CD4-positive, alpha-beta T cell treated with Interferon gamma for 1 hour (primary cell): ENCODE measurements at regions not wholly inside any gene's neighbourhood (a gene's known extent, or its start where the extent isn't known, plus 50 kb on each side); places are given as distances from the start of the nearest gene placed in this dataset.
"Not testable (repeated sequence)": the region's sequence is repeated elsewhere in the genome, so short reads cannot be mapped to it uniquely, and the experiment has no call there.

Source experiments
- DNase-seq: peaks from one replicate; pipeline ENCODE4 v3.0.0-alpha.2; 2020

DNA sequence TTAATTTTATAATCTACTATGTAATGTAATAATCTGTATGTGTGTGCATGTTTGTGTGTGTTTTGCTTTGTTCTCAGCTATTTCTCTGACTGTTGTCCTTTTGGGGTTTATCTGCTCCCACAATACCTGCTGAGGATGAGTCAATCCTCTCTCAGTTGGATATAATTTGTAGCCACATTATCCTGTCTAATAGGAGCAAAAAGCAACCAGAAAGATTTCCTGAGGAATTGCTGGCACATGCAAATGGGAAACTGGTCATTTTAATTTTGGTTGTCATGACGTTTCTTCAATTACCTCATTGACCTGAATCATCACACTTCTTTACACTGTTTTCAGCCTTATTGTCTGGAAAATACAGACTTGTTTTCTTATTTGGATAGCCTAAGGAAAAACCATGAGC is 488.4 kb downstream of the KLF5 start:
- DNase-seq = no peak

DNA sequence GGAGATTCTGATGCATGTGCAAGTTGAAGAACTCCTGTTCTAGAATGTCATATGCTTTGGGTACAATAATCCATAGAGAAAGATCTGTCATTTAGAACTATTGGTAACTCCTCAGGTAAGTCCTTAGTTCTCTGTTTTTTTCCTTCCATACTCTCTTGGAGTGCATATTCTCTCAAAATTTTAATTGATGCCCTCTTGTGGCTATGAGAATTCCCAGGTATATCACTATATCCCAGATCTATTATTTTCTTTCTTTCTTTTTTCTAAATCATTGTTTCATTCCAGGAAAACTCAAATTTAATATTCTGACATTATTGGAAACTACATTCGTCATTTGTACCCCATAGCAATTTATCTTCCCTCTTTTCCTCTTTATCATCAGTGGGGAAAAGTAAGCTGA is 485.4 kb downstream of the KLF5 start:
- DNase-seq = no peak

DNA sequence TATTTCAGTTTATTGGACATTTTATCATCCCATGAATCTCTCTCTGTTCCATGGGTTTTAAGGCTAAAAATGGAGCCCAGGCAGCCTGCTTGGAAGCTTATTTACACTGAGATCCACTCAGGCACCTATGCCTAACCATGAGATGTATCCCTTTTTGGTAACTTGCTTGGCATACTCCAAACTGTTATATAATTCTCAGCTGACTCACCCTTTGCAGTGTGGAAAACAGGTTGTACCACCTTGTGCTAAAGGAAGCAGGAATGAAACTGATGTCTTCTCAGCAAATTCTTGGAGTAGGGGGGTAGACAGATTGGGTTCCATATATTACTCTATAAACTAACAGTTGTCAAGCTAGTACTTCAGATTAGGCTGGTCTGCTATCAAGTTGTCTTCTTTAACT is 483.6 kb downstream of the KLF5 start:
- no peak for DNase-seq

- DNase-seq = no peak
Observed at GRCh38 chr13:73536865-73537264, 478.1 kb downstream of the KLF5 start.

GRCh38 chr13:73535341-73535740 is 476.5 kb downstream of the KLF5 start:
- no peak for DNase-seq

DNA sequence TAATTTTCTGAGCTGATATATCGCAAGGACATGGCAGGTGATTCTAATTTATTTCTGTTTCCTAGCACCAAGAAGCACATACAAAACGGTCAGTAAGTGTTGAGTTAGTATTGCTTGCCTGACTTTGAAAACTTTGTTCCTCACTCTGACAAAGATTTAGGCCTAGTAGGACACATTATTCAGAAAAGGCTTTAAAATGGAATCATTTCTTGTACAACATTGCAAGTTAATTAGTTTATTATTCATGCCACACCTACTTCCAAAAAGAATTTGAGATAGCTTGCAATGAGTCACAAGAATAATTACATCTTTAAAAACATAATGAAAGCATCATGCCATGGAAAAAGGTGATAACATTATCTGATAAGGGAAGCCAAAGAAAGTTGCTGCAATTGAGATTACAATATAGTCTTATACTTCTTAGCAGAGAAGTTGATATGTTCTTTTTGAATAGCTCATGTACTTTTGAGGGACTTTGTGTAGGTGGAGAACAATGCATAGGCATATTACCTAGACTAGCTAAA is 474.2 kb downstream of the KLF5 start:
- DNase-seq = no peak

DNA sequence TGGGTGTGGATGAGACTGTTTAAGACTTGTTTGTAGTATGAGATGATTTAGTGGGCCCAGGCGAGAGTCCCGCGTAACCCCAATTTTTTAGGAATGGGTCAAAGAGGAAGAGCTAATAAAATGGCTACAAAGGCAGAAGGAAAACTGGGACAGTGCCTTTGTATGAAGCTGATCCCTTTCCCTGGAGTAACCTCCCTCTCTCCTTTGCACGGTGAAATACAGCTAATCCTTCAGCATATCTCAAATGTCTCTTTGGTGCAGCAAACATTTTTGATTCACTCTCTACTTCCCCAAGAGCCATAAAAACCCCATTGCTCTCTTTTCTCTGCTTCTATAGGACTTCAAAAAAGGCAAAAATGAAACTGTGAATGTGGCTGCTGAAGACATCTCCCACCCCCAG is 473.8 kb downstream of the KLF5 start:
- no peak for DNase-seq

DNA sequence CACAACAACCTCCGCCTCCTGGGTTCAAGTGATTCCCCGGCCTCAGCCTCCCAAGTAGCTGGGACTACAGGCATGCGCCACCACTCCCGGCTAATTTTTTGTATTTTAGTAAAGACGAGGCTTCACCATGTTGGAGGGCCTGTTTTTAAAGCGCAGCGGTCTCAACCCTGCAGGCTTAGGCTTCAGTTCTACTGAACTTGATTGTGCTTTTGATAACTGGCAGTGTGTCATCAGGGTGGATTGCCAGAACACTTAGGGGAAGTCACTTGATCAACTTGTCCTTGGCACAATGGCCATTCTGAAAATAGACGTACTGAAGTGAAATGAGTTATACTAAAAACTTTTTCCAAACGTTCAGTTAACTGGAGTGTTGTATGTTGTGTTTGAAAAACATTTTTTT is 472.2 kb downstream of the KLF5 start:
- DNase-seq = no peak

- DNase-seq = no peak
Observed at GRCh38 chr13:73522937-73523336, 464.1 kb downstream of the KLF5 start.

GRCh38 chr13:73521985-73522524 is 463.2 kb downstream of the KLF5 start:
- DNase-seq = no peak

GRCh38 chr13:73521290-73521624 is 462.5 kb downstream of the KLF5 start:
- no peak for DNase-seq

GRCh38 chr13:73520566-73521289 is 461.9 kb downstream of the KLF5 start:
- DNase-seq = no peak

DNA sequence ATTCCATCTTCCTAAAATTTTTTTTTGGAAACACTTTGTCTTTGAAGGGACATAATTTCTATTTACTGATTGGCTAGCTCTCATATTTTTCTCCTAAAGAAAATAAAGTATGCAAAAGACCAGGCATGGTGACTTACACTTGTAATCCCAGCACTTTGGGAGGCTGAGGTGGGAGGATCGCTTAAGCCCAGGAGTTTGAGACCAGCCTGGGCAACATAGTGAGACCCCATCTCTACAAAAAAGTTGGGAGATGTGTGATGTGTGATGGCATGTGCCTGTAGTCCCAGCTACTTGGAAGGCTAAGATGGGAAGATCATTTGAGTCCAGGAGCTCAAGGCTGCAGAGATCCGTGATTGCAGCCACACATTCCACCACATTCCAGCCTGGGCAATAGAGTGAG is 461.3 kb downstream of the KLF5 start:
- not testable (repeated sequence) for DNase-seq

DNA sequence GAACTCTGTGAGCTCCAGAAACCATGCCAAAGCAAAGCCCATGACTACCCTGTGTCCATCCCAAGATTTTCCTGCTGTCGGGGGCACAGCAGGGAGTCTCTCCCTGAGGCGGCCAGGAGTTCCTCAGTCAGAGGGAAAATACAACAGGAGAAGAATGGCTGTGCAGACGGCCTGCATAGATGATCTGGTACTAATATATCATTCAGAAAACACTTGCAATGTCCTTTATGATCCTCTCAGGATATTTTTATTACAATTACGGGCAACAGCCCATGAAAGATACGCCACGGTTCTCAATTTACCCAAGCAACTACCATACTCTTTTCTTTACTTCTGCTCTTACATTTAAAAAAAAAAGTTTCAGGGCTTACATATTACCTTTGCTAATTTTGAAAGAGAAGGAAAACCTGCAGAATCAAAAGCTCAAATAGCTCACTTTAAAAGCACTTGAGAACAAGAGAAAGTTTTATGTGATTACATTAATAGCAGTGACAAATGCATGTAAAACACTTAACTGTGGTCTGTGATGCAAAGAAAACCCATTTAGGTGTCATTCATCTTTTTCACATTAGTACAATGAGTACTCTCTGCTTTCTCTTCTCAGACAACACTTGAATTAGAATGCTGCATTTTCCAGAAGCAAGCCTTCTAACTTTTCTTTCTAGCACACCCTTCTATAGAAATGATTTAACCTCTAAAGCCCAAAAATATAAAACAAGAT is 460.8 kb downstream of the KLF5 start:
- DNase-seq = no peak

DNA sequence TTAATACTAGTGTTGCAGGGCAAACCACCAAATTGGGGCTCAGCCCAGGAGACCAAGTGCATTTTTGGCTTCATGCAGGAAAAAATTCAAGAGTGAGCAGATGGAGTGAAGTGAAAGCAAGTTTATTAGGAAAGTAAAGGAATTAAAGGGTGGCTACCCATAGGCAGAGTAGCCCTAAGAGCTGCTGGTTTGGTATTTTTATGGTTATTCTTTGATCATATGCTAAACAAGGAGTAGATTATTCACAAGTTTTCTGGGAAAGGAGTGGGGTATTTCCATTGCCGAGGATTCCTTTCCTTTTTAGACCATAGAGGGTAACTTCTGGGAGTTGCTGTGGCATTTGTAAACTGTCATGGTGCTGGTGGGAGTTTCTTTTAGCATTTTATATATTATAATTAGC is 459.0 kb downstream of the KLF5 start:
- no peak for DNase-seq

- DNase-seq = no peak
Observed at GRCh38 chr13:73516731-73517130, 457.9 kb downstream of the KLF5 start.

DNA sequence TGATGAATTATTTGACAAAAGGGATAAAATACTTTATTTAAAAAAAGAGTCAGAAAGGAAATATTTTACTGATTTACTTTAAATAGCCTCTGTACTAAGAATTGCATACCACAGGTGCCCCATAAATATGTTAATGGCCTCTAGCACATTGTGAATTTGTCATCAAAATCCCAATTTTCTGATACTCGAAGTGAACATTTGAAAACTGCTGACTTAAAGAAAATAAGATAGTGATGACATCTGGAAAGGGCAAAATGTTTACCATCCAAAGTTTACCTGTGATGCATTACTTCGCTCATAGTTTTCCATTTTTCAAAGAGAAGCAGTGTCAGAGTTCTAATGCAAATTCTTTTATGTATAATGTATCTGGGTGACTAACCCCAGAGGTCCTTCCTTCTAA is 455.4 kb downstream of the KLF5 start:
- no peak for DNase-seq

- no peak for DNase-seq
Observed at GRCh38 chr13:73513751-73514150, 454.9 kb downstream of the KLF5 start.

- no peak for DNase-seq
Observed at GRCh38 chr13:73508841-73509240, 450.0 kb downstream of the KLF5 start.

GRCh38 chr13:73505376-73505890 is 446.6 kb downstream of the KLF5 start:
- DNase-seq = no peak

GRCh38 chr13:73499695-73500094 is 440.9 kb downstream of the KLF5 start:
- no peak for DNase-seq

DNA sequence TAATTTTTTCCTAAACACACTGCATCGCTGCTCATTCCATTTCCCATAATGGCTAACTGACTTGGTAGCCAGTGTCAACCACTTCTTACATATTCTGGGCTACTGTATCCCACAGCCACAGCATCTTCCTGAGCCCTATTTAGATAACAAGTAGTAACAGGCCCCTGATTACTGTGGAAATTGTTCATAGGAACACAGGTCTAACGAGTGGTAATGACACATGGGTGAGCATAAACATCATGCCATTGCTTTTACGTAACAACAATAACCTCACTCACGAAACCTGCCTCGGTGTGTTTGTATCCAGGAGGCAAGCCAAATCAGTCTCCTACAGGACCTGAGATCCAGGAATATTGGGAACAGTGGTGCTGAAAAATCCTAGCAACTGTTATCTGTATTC is 438.6 kb downstream of the KLF5 start:
- DNase-seq = no peak

DNA sequence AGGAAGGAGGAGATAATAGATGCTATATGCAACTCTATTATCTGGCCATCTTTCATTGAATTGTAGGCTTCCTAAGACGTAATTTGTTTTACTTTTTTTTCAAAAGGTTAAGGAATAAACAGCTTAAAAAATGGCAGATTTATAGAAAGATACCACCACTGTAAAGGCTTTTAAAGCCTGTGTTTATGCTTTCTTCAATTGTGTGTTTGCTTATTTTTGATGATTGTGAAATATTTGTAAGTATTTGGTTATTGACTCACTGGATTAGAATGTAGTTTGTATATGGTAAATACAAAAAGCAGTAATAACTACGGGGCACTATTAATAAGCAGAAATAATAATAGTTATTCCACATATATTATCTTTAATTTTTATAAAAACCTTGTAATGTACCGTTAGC is 437.9 kb downstream of the KLF5 start:
- DNase-seq = no peak

- DNase-seq = no peak
Observed at GRCh38 chr13:73492811-73493210, 434.0 kb downstream of the KLF5 start.
